ENCODE measurements at regions not wholly inside any gene's neighbourhood (a gene's known extent, or its start where the extent isn't known, plus 50 kb on each side); places are given as distances from the start of the nearest gene placed in this dataset.
A peak's percentile ranks its signal among the peaks of the same experiment; 100 is the strongest.
"Not testable (repeated sequence)": the region's sequence is repeated elsewhere in the genome, so short reads cannot be mapped to it uniquely, and the experiment has no call there.

- not testable (repeated sequence) for DNase-seq
These were observed 309.1 kb downstream of the MTX2 start for GRCh38 chr2:176578292-176578691.

- DNase-seq, result no peak
These were observed 310.4 kb downstream of the MTX2 start for GRCh38 chr2:176579608-176580007.

GRCh38 chr2:176581557-176582165 is 312.4 kb downstream of the MTX2 start:
- DNase-seq, result no peak

- DNase-seq, result no peak
These were observed 312.9 kb downstream of the MTX2 start for GRCh38 chr2:176582176-176582575.

- peak; percentile 60 for DNase-seq
These were observed 313.8 kb downstream of the MTX2 start for GRCh38 chr2:176582990-176583481.

GRCh38 chr2:176583607-176584006 is 314.4 kb downstream of the MTX2 start:
- no peak for DNase-seq

GRCh38 chr2:176584333-176584732 is 315.1 kb downstream of the MTX2 start:
- no peak for DNase-seq

- DNase-seq, result no peak
These were observed 316.0 kb downstream of the MTX2 start for GRCh38 chr2:176585291-176585690.

- DNase-seq, result no peak
These were observed 316.5 kb downstream of the MTX2 start for GRCh38 chr2:176585791-176586190.

- no peak for DNase-seq
These were observed 320.0 kb downstream of the MTX2 start for GRCh38 chr2:176589287-176589686.

GRCh38 chr2:176589825-176590440 is 320.7 kb downstream of the MTX2 start:
- DNase-seq, result no peak

GRCh38 chr2:176592216-176592615 is 323.0 kb downstream of the MTX2 start:
- DNase-seq, result no peak

- no peak for DNase-seq
These were observed 326.7 kb downstream of the MTX2 start for GRCh38 chr2:176595986-176596385.

GRCh38 chr2:176597916-176598315 is 328.7 kb downstream of the MTX2 start:
- DNase-seq, result no peak

GRCh38 chr2:176598351-176598750 is 329.1 kb downstream of the MTX2 start:
- DNase-seq, result no peak

- no peak for DNase-seq
These were observed 330.7 kb downstream of the MTX2 start for GRCh38 chr2:176599796-176600485.

GRCh38 chr2:176601066-176601465 is 331.8 kb downstream of the MTX2 start:
- peak; percentile 25 for DNase-seq

- DNase-seq, result no peak
These were observed 342.8 kb downstream of the MTX2 start for GRCh38 chr2:176612036-176612435.

- no peak for DNase-seq
These were observed 343.5 kb downstream of the MTX2 start for GRCh38 chr2:176612736-176613135.

- no peak for DNase-seq
These were observed 344.2 kb downstream of the MTX2 start for GRCh38 chr2:176613323-176613987.

- DNase-seq, result peak; percentile 28
These were observed 344.8 kb downstream of the MTX2 start for GRCh38 chr2:176614049-176614448.

- no peak for DNase-seq
These were observed 345.7 kb downstream of the MTX2 start for GRCh38 chr2:176614930-176615329.

- no peak for DNase-seq
These were observed 350.3 kb downstream of the MTX2 start for GRCh38 chr2:176619504-176619903.

GRCh38 chr2:176621350-176621749 is 352.1 kb downstream of the MTX2 start:
- DNase-seq, result no peak
